GM10248 (cell line): ENCODE measurements at regions not wholly inside any gene's neighbourhood (a gene's known extent, or its start where the extent isn't known, plus 50 kb on each side); places are given as distances from the start of the nearest gene placed in this dataset.
"Not testable (repeated sequence)": the region's sequence is repeated elsewhere in the genome, so short reads cannot be mapped to it uniquely, and the experiment has no call there.

Source experiments
- CTCF ChIA-PET: fragments of 300-600 bp; sonication (Branson Sonifier 250); formaldehyde crosslinking; extraction: SDS; loops from one replicate; lab custom pipeline; 2021; ENCODE audit warnings: antibody characterized with exemption; lab: Yijun Ruan, JAX
- POLR2A ChIA-PET: fragments of 350-650 bp; sonication (Branson Sonifier 250); formaldehyde crosslinking; extraction: SDS; loops from one replicate; lab custom pipeline; 2020; ENCODE audit warnings: antibody characterized with exemption; lab: Yijun Ruan, JAX
- DNase-seq: peaks from one replicate; pipeline ENCODE4 v3.0.0; 2012; ENCODE audit errors: extremely low spot score
- CTCF ChIP-seq: IDR thresholded peaks from 2 replicates; pipeline ENCODE4 v1.5.1; 2012; ENCODE audit warnings: mild to moderate bottlenecking, low read depth; ENCODE audit errors: extremely low read depth, missing control alignments, control extremely low read depth

- TF ChIP-seq CTCF = no peak
- ChIA-PET CTCF (no interaction called here), POLR2A (no interaction called here)
- no peak for DNase-seq
Observed at GRCh38 chr13:90641884-90642283, 705.6 kb upstream of the MIR17HG start.

GRCh38 chr13:90645582-90645981 is 701.9 kb upstream of the MIR17HG start:
- no peak for TF ChIP-seq CTCF
- POLR2A ChIA-PET = no interaction called here
- DNase-seq = no peak
- CTCF ChIA-PET = no interaction called here

GRCh38 chr13:90648497-90648896 is 699.0 kb upstream of the MIR17HG start:
- no peak for TF ChIP-seq CTCF
- POLR2A ChIA-PET = no interaction called here
- no peak for DNase-seq
- CTCF ChIA-PET = no interaction called here

- POLR2A ChIA-PET = no interaction called here
- no peak for TF ChIP-seq CTCF
- no peak for DNase-seq
- CTCF ChIA-PET = no interaction called here
Observed at GRCh38 chr13:90652036-90652435, 695.5 kb upstream of the MIR17HG start.

GRCh38 chr13:90654970-90655369 is 692.5 kb upstream of the MIR17HG start:
- TF ChIP-seq CTCF = no peak
- ChIA-PET POLR2A (no interaction called here), CTCF (no interaction called here)
- DNase-seq = no peak

GRCh38 chr13:90664200-90664599 is 683.3 kb upstream of the MIR17HG start:
- POLR2A ChIA-PET, DNase-seq, CTCF ChIA-PET: not testable (repeated sequence)

GRCh38 chr13:90673746-90674145 is 673.7 kb upstream of the MIR17HG start:
- TF ChIP-seq CTCF = no peak
- POLR2A ChIA-PET = no interaction called here
- DNase-seq = no peak
- CTCF ChIA-PET = interaction anchor here (1.1 to 1.3 kb wide), 2 partner anchors 8 to 10 kb away, joined by 3 to 4 read pairs; no protein-coding TSS in a partner anchor
